ENCODE measurements at regions not wholly inside any gene's neighbourhood (a gene's known extent, or its start where the extent isn't known, plus 50 kb on each side); places are given as distances from the start of the nearest gene placed in this dataset.
"Not testable (repeated sequence)": the region's sequence is repeated elsewhere in the genome, so short reads cannot be mapped to it uniquely, and the experiment has no call there.

DNA sequence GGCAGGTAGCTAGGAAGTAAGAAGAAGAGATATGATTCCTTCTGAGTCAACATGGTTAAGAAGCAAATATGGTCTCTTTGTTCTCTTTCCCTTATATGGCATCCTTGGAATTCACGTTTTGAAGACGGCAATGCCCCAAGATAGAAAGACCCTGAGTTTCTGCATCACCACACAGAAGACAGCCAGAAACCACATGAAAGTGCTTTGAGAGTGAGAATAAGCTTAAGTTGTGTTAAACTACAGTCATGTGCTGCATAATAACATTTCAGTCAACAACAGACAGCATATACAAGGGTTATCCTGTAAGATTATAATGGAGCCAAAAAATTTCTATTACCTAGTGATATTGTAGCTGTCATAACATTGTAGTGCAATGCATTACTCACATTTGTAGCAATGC, 89.9 kb upstream of the STEAP1 start:
- POLR2A ChIA-PET = no interaction called here
- DNase-seq (ENCODE audit: low read depth, low spot score) = no peak
- H3K4me3 ChIP-seq (ENCODE audit: low read depth, low read length) = no peak overlapping the region
- CTCF ChIA-PET = no interaction called here
- TF ChIP-seq, protein P1, sequence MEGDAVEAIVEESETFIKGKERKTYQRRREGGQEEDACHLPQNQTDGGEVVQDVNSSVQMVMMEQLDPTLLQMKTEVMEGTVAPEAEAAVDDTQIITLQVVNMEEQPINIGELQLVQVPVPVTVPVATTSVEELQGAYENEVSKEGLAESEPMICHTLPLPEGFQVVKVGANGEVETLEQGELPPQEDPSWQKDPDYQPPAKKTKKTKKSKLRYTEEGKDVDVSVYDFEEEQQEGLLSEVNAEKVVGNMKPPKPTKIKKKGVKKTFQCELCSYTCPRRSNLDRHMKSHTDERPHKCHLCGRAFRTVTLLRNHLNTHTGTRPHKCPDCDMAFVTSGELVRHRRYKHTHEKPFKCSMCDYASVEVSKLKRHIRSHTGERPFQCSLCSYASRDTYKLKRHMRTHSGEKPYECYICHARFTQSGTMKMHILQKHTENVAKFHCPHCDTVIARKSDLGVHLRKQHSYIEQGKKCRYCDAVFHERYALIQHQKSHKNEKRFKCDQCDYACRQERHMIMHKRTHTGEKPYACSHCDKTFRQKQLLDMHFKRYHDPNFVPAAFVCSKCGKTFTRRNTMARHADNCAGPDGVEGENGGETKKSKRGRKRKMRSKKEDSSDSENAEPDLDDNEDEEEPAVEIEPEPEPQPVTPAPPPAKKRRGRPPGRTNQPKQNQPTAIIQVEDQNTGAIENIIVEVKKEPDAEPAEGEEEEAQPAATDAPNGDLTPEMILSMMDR (IDR thresholded peaks at IDR 0.05; ENCODE audit: insufficient read depth, low read length, missing control alignments) = no peak

DNA sequence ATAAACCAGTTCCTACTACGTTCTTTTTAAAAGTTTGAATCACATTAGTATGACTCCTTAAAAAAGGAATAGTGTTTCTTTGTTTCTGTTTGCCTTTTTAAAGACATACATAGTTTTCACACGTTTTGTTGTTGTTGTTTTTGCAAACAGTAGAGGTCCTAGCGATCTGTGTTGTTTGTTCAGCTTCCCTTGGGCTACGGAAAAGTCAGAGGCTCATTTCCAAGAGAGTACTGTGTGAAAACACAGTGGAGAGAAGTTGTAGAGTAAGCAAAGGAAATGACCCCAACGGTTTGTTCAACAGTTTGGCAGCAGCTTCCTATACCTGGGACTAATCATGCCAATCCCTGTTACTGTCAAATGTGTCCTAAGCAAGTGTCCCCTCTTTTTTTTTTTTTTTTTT, 87.1 kb upstream of the STEAP1 start:
- H3K4me3 ChIP-seq (ENCODE audit: low read depth, low read length) = no peak overlapping the region
- no peak for DNase-seq (ENCODE audit: low read depth, low spot score)
- TF ChIP-seq, protein P1 (IDR thresholded peaks at IDR 0.05; ENCODE audit: insufficient read depth, low read length, missing control alignments) = no peak
- CTCF ChIA-PET = no interaction called here
- POLR2A ChIA-PET = no interaction called here

DNA sequence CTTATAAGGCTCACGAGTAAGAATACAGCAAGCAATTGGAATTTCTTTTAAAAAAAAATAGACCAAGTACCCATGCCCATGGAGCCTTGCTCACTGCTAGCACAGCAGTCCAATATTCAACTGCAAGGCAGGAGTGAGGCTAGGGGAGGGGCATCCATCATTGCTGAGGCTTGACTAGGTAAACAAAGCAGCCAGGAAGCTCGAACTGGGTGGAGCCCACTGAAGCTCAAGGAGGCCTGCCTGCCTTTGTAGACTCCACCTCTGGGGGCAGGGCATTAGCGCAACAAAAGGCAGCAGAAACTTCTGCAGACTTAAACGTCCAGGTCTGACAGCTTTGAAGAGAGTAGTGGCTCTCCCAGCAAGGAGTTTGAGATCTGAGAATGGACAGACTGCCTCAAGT, 84.0 kb upstream of the STEAP1 start:
- H3K4me3 ChIP-seq (ENCODE audit: low read depth, low read length); POLR2A ChIA-PET; CTCF ChIA-PET; DNase-seq (ENCODE audit: low read depth, low spot score): not testable (repeated sequence)

DNA sequence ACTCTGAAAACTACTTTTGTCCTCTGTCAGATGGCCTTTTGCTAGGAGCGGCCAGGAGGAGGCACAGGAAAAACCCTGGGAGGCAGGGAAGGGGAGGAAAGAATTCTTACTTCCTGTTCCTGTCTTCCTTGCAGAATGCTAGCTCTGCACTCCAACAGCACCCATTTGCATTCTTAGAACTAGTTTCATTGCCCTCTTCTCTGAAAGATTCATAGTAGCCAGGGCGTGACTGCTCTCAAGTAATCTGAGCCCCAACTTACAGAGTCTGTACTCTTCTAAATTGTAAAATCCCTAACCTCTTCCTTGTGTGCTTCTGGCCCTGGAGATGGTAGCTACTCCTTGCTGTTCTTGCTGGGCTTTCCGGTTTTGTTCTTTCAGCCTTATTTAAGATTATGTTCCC, 75.3 kb upstream of the STEAP1 start:
- CTCF ChIA-PET = no interaction called here

DNA sequence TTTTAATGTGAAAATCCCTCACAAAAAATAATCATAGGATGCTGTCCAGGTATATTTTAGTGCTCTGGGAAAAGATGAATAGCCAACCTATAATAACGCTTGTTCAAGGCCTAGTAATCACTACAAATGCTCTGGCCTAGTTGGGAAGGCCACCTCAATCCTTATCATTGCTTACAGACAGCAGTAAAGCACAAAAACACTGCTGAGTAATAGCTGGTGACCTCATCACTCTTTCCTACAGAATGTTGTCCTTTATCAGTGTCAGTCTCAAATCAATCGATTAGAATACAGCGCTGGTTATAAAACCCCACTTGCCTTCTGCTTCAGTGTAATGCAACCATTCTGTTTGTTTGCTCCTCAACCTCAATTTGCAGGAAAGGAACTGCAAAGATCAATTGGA, 72.6 kb upstream of the STEAP1 start:
- TF ChIP-seq, protein P1 (IDR thresholded peaks at IDR 0.05; ENCODE audit: insufficient read depth, low read length, missing control alignments) = no peak
- ChIA-PET CTCF (no interaction called here), POLR2A (no interaction called here)
- H3K4me3 ChIP-seq (ENCODE audit: low read depth, low read length) = no peak overlapping the region
- no peak for DNase-seq (ENCODE audit: low read depth, low spot score)

More for the DNA sequence above, 75.3 kb upstream of the STEAP1 start:
- H3K4me3 ChIP-seq (ENCODE audit: low read depth, low read length) = no peak overlapping the region
- TF ChIP-seq, protein P1 (IDR thresholded peaks at IDR 0.05; ENCODE audit: insufficient read depth, low read length, missing control alignments) = no peak
- POLR2A ChIA-PET = no interaction called here
- DNase-seq (ENCODE audit: low read depth, low spot score) = no peak

DNA sequence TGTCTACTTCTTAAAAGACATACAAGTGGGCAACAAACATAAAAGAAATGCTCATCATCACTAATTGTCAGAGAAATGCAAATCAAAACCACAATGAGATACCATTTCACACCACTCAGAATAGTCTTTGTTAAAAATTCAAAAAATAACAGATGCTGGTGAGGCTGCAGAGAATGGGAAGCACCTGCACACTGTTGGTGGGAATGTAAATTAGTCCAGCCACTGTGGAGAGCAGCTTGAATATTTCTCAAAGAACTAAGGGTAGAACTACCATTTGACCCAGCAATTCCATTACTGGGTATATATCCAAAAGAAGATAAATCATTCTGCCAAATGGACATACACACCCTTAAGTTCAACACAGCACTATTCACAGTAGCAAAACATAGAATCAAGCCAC, 61.8 kb upstream of the STEAP1 start:
- H3K4me3 ChIP-seq (ENCODE audit: low read depth, low read length) = no peak overlapping the region
- TF ChIP-seq, protein P1 (IDR thresholded peaks at IDR 0.05; ENCODE audit: insufficient read depth, low read length, missing control alignments) = no peak
- ChIA-PET POLR2A (no interaction called here), CTCF (no interaction called here)
- no peak for DNase-seq (ENCODE audit: low read depth, low spot score)

DNA sequence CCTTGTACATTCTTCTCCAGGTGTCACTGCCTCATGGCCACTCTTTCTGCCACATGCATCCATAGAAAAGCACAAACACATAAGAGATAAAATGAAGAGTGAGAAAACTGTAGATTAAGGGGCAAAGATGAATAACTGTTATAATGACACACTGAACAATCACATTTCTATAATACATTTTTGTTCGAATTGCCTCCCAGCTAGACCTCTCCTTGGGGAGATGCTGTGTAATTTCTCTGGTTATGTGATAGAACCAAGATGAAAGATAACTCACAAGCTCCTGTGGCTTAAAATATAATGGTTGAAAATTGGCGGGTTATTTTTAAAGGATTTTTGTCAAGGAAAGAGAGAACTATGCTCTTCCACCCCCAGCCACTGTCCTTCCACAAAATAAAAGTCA, 60.2 kb upstream of the STEAP1 start:
- H3K4me3 ChIP-seq (ENCODE audit: low read depth, low read length) = no peak overlapping the region
- POLR2A ChIA-PET = no interaction called here
- TF ChIP-seq, protein P1 (IDR thresholded peaks at IDR 0.05; ENCODE audit: insufficient read depth, low read length, missing control alignments) = no peak
- CTCF ChIA-PET = no interaction called here
- no peak for DNase-seq (ENCODE audit: low read depth, low spot score)
